ENCODE measurements at regions not wholly inside any gene's neighbourhood (a gene's known extent, or its start where the extent isn't known, plus 50 kb on each side); places are given as distances from the start of the nearest gene placed in this dataset.

GRCh38 chr2:226168496-226169160 lies 631.0 kb downstream of the IRS1 start (continued):
- TF ChIP-seq MLXIP (CRISPR knock-in tag; IDR thresholded peaks at IDR 0.05; ENCODE audit: borderline replicate concordance) (no peak), LBX2 (CRISPR knock-in tag; IDR thresholded peaks at IDR 0.05; ENCODE audit: borderline replicate concordance) (no peak), ZNF800 (CRISPR knock-in tag; IDR thresholded peaks at IDR 0.05) (no peak), TFAP4 (IDR thresholded peaks at IDR 0.05; ENCODE audit: borderline replicate concordance, low read depth) (no peak), ZSCAN9 (CRISPR knock-in tag; IDR thresholded peaks at IDR 0.05; ENCODE audit: borderline replicate concordance) (no peak), MTF1 (CRISPR knock-in tag; IDR thresholded peaks at IDR 0.05) (no peak), BCLAF1 (IDR thresholded peaks at IDR 0.05) (no peak), FOSL1 (CRISPR knock-in tag; IDR thresholded peaks at IDR 0.05; ENCODE audit: borderline replicate concordance) (no peak), PLSCR1 (CRISPR knock-in tag; IDR thresholded peaks at IDR 0.05; ENCODE audit: borderline replicate concordance) (no peak), ZNF101 (CRISPR knock-in tag; IDR thresholded peaks at IDR 0.05; ENCODE audit: borderline replicate concordance, low read depth) (no peak), ZNF780A (CRISPR knock-in tag; IDR thresholded peaks at IDR 0.05) (no peak), ZNF784 (CRISPR knock-in tag; IDR thresholded peaks at IDR 0.05; ENCODE audit: borderline replicate concordance) (no peak), HNRNPUL1 (IDR thresholded peaks at IDR 0.05; ENCODE audit: low read depth, low read length) (no peak)
